ENCODE measurements at regions not wholly inside any gene's neighbourhood (a gene's known extent, or its start where the extent isn't known, plus 50 kb on each side); places are given as distances from the start of the nearest gene placed in this dataset.
"Not testable (repeated sequence)": the region's sequence is repeated elsewhere in the genome, so short reads cannot be mapped to it uniquely, and the experiment has no call there.

DNA sequence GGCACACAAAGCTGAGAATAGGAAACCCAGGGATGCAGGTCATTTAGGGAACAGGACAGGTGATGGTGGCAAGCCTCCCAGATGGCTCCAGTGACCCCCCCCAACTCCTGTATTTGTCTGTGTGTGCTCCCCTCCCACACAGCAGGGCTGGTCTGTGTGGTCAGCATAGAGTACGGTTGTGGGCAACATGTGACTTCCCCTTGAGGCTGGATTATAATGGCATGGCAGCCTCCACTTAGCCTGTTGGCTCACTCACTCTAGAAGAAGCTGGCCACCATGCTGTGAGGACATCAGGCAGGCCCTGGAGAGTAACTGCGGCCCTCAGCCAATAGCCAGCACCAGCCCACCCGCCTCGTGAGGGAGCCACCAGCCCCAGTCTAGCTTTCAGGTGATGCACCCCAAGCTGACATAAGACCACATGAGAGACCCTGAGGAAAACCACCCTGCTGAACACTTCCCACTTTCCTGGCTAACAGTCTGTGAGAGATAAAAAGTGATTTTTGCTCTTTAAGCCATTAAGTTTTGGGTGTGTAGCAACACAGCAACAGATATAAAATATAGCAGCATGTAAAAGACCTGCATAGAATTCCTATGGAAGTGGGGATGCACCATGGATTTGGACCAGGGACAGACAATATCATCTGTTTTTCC, 151.3 kb downstream of the LAT start:
- H3K4me1 ChIP-seq; DNase-seq; H3K4me3 ChIP-seq; H3K9me3 ChIP-seq (replicated peaks); H3K27me3 ChIP-seq; H3K36me3 ChIP-seq; H3K27ac ChIP-seq: not testable (repeated sequence)

DNA sequence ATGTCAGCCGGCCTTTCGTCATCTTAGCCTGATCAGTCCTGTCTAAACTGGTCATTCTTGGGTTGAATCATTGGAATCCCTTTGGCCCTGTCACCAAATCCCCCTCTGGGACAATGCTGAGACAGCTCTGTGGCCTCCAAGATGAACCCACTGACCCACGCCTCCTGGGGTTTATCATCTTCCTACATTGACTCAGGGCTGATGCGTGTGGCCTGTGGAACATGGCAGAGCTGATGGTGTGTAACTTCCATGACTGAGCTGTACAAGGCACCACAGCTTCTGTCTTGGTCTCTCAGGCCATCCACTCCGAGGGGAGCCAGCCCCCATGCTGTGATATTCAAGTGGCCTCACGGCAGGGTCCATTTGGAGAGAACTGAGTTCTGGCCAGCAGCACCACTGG, 150.2 kb downstream of the LAT start:
- not testable (repeated sequence) for H3K27me3 ChIP-seq; H3K9me3 ChIP-seq (replicated peaks); H3K4me3 ChIP-seq; H3K4me1 ChIP-seq; H3K36me3 ChIP-seq; H3K27ac ChIP-seq; DNase-seq

DNA sequence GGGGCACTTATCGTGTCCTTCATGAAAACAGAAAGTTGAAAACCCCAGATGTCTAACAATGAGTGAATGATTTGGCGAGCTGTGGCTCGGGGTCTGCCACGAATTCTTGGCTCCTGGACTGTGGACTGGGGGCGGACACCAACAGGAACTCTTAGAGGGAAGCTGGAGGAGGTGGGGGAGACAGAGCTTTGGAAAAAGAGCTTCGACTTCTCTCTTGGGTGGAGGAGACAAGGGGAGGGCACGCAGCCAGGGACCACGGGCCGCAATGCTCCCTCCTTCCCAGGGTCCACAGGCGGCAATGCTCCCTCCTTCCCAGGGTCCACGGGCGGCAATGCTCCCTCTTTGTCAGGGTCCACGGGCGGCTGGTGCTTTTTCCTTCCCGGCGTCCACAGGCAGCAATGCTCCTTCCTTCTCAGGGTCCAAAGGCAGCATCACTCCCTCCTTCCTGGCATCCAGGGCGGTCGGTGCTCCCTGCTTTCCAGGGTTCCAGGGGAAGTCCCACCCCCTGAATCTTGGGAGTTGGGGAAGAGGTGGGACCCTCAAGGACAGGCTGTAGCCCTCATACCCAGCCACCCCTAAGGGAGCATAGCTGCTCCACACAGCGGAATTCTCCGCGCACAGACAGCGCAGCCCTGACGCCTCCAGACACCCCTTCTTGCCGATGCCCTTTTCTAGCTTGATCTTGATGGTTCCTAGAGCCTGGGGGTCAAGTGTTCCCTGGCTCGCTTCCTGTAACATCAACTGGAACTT, 149.0 kb downstream of the LAT start:
- not testable (repeated sequence) for H3K4me1 ChIP-seq; DNase-seq; H3K36me3 ChIP-seq; H3K27ac ChIP-seq; H3K9me3 ChIP-seq (replicated peaks); H3K27me3 ChIP-seq; H3K4me3 ChIP-seq

DNA sequence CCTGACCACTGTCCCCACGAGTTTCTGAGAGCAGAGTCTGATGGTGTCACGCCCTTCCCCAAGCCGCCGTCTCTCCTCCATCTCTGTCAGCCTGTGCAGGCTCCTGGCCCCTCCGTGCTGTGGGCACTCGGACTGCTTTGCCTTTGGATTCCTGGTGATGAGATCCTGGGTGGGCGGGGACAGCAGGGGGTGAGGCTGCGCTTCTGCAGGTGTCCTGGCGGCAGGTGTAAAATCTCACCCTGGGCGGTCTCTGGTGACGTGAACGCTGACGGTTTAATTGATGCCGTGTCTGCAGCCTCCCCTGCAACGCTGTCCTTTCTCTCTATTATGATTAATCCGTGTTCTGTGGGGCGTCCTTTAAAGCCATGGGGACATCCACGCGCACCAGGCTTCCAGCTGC, 148.0 kb downstream of the LAT start:
- not testable (repeated sequence) for H3K4me1 ChIP-seq; H3K27me3 ChIP-seq; H3K9me3 ChIP-seq (replicated peaks); DNase-seq; H3K36me3 ChIP-seq; H3K27ac ChIP-seq; H3K4me3 ChIP-seq

DNA sequence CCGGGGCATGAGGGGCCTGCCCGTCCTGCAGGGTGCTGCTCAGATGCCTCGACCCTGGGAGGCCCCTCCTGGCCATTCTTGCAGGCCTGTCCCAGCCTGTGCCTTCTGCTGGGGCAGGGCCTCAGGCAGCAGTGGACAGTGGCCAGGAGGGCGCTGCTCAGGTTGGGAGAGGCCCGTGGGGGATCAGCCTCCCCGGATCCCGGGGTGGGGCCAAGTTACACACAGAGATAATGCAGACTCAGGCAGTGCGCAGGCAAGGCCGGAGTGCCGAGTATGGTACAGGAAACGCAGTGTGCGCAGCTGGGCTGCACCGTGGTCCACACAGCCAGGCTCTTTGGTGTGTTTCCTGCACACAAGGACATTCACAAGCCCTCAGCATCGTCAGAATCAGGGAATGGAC, 147.6 kb downstream of the LAT start:
- not testable (repeated sequence) for H3K4me1 ChIP-seq; H3K36me3 ChIP-seq; H3K9me3 ChIP-seq (replicated peaks); DNase-seq; H3K27ac ChIP-seq; H3K27me3 ChIP-seq; H3K4me3 ChIP-seq

DNA sequence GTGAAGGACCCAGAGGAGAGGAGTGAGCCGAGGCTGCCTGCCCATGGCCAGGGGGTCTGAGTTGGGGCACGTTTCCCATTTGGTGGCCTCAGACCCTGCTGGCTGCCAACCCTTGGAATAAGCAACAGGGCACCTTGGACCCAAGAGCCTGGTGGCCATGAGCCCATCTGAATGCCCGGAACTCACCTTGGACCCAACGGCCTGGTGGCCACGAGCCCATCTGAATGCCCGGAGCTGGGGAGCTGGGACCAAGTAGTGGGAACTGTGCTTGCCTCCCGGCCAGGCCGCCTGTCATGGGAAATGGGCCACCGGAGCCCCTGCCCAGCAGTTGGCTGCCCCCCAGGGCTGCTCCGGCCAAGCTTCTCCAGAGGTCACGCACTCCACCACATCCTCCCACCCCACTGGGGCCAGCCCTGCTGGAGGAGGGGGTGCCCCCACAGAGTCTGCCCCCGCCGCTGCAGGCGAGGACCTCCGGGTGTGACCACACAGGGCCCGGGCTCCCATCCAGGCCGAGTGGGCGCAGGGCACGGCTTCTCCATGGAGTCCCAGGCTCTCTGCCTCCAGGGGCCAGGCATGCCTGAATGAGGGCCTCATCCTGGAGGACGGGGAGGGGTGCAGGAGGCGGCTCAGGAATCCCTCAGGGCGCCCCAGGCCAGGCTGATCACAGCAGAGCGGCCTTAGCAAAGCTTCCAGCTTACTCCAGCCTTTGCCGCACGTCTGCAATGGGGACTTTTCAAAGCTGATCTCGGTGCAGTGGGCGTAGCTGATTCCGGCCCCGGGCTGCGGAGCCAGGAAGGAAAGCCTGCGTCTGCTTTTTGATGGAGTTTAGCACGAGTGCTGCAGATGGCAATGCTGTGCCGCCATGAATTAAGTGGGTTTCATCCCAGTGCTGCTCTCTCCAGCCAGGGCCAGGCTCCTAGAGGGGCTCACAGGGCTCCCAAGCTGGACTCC, 146.3 kb downstream of the LAT start:
- not testable (repeated sequence) for DNase-seq; H3K27ac ChIP-seq; H3K9me3 ChIP-seq (replicated peaks); H3K4me3 ChIP-seq; H3K27me3 ChIP-seq; H3K4me1 ChIP-seq; H3K36me3 ChIP-seq

DNA sequence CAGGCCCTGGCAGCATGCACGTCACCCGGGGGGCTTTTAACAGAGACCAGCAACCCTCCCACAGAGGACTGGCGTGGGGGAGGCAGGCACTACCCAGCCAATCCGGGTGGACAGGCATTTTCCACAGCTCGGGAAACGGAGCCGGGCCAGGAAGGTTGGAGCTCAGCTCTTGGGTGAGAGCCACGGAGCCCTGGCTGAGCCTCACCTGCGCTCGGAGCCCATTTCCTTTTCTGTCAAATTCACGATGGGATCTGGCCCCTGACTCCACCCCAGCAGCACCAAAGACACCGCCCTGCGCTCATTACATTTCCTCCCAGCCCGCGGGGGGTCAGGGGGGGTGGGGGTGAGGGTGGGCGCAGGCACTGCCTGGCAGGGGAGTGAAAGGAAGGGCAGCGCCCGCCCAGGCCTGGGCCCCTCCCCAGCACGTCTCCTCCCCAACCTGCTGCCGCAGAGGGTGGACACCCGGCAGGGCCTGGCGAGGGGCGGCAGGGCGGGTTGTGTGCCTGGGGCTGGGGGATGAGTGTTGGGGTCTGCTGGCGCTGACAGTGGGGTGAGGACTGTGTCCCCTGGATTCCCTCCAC, 145.4 kb downstream of the LAT start:
- H3K27ac ChIP-seq, H3K4me1 ChIP-seq: not testable (repeated sequence)

DNA sequence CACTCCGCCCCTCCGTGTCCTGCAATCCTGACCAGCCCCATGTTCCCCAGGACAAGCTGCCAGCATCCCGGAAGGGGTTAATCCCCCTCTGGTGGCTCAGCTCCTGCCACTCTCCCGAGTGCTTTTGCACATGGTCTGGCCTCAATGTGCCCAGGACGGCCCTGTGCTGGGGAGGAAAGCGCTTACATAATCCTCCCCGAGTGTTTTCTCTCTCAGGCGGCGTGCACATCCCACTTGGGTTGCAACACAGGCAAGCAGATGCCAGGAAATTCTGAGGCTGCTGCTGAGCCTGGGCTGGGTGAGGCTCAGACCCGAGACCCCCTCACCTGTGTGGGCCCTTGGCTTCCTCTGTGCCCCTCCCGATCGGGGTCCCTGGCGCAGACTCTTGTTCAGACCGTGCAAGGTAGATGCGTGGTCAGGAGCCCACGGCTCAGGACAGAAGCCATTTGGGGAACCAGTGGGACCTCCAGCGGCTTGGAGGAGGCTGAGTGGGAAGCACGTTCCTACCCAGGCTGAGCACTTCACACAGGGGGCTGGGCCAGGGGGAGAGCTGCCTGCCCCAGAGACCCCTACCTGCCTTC, 144.7 kb downstream of the LAT start:
- H3K27ac ChIP-seq; DNase-seq; H3K4me1 ChIP-seq; H3K9me3 ChIP-seq (replicated peaks); H3K27me3 ChIP-seq; H3K4me3 ChIP-seq; H3K36me3 ChIP-seq: not testable (repeated sequence)

More for the DNA sequence above, 145.4 kb downstream of the LAT start:
- not testable (repeated sequence) for H3K4me3 ChIP-seq; DNase-seq; H3K36me3 ChIP-seq; H3K27me3 ChIP-seq; H3K9me3 ChIP-seq (replicated peaks)

DNA sequence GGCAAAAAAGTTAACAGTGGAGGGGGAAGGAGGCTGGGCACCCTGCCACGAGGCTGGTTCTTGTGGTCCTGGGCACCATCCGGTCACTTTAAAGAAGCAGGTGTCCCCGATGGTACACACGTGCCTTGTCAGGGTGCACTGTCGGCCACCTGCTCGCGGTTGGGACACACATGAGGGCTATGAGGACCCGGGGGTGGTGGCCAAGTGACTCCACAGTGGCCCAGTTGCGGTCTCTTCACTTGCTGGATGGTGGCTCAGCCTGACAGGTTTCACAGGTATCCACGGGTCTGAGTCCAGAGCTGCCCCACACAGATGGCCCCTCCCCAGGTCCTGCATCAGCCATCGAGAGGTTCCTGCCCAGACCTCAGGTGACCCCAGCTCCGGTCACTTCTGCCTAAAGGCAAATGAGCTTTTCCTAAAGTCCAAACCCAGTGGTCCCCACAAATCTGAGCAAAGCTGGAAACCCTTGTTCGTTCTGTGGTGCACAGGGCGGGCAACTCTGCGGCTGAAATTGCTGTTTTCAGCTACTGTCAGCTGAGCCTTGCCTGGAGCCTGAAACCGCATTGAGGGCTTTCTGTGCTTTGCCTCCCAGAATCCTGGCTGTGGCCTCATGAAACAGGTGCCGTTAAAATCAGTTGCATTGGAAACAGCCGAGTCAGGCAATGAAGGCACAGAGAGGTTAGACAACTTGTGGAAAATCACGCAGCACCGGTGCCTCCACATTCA, 144.0 kb downstream of the LAT start:
- not testable (repeated sequence) for H3K36me3 ChIP-seq; H3K27ac ChIP-seq; H3K4me3 ChIP-seq; H3K27me3 ChIP-seq; DNase-seq; H3K4me1 ChIP-seq; H3K9me3 ChIP-seq (replicated peaks)

DNA sequence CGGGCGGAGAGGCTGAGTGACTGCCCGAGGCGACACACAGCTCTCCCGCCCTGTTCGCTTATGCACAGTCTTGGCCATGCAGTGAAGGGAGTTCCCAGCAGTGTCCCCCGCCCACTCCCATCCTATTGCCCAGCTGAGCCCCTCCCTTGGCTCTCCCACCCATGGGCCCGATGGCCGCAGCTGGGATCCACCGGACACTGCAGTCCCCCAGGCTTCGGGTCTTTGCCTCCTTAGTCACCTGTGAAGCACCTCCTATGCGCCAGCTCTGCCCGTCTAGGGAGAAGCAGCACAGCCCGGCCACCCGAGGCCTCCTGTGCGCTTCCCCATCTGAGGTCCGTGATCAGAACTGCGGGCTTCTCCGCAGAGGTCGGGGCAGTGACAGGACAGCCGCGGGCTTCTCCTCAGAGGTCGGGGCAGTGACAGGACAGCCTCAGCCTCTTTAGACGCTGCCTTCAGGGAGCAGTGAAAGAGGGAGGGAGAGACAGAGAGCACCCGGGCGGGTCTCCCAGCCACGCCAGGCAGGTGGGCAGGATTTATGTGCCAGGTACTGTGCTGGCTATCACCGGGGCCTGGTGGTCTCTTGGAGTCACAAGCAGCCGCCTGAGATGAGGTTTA, 143.1 kb downstream of the LAT start:
- not testable (repeated sequence) for H3K36me3 ChIP-seq; H3K27me3 ChIP-seq; H3K4me1 ChIP-seq; H3K4me3 ChIP-seq; DNase-seq; H3K27ac ChIP-seq; H3K9me3 ChIP-seq (replicated peaks)

DNA sequence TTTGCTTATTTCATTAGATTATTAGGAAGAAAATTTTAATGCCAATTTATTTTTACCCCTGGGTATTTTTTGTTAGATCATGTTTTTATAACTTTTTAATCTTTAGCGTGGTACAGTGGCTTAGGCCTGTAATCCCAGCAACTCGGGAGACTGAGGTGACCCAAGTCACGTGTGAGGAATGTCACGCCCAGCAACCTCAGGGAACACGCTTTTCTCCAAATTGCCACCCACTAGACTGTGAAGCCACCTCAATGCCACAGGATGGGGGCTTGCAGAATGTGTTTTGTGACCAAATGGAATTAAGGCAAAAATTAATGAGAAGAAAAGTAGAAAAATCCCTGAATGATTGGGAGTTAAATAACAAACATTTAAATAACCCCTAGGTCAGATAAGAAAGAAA, 141.8 kb downstream of the LAT start:
- H3K4me1 ChIP-seq = no peaks in the 10 kb centered on the region
- no peaks in the 10 kb centered on the region for H3K36me3 ChIP-seq
- no peak overlapping the region for H3K4me3 ChIP-seq
- DNase-seq = no peak
- H3K27me3 ChIP-seq = no peaks in the 10 kb centered on the region
- H3K27ac ChIP-seq = no peak overlapping the region
- H3K9me3 ChIP-seq (replicated peaks) = no peaks in the 10 kb centered on the region

DNA sequence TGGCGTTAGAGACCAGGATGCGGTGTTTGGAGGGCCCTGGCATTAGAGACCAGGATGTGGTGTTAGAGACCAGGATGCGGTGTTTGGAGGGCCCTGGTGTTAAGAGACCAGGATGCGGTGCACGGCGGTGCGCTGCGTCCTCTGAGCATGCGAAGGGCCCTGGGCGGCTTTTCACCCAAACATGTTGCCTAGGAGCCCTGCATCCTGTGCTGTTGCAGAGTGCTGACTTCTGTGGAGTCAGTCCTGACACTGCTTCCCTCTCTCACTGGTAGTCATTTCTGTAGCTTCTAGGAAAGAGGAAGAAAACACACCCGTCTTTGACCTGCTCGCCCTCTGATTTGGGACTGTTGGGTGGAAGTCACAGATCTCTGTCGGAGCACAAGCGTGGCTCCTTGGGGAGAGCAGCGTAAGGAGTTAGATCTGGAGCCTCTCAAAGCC, 141.2 kb downstream of the LAT start:
- Histone ChIP-seq H3K9me3 (replicated peaks) (no peaks in the 10 kb centered on the region), H3K36me3 (no peaks in the 10 kb centered on the region), H3K4me3 (no peak overlapping the region), H3K4me1 (no peaks in the 10 kb centered on the region), H3K27me3 (no peaks in the 10 kb centered on the region), H3K27ac (no peak overlapping the region)
- DNase-seq = no peak

DNA sequence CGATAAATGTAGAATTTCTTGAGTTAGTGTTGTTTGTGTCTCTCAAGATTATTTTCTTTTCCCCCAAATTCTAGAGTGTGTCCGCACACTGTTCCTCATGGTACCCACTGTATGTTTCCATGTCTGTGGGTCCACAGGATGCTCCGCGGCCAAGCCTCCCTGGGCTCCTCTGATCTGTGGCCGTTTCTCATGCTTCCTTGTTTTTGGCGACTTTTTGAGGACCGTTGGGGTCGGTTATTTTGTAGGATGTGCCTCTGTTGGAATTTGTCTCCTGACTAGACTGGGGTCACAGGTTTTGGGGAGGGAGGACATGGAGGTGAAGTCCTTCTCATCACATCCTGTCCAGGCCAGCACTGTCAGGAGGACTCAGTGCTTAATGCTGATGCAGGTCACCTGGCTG, 140.0 kb downstream of the LAT start:
- no peaks in the 10 kb centered on the region for H3K36me3 ChIP-seq
- H3K27ac ChIP-seq = no peak overlapping the region
- no peak for DNase-seq
- H3K27me3 ChIP-seq = no peaks in the 10 kb centered on the region
- no peaks in the 10 kb centered on the region for H3K9me3 ChIP-seq (replicated peaks)
- H3K4me3 ChIP-seq = no peak overlapping the region
- H3K4me1 ChIP-seq = no peaks in the 10 kb centered on the region

DNA sequence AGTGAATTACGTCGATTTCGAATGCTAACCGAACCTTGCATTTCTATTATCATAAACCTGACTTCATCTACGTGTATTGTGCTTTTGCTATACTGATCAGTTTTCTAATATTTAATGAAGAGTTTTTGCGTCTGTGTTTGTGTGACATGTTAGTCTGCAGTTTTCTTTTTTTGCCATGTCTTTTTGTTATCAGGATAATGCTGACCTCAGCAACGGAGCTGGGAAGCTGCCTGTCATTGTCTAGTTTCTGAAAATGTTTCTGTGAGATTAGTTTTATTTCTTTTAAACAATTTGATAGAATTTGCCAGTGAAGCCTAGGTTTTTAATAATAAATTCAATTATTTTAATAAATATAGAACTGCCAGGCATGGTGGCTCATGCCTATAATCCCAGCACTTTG, 139.3 kb downstream of the LAT start:
- H3K27ac ChIP-seq; DNase-seq; H3K36me3 ChIP-seq; H3K4me1 ChIP-seq; H3K4me3 ChIP-seq; H3K27me3 ChIP-seq; H3K9me3 ChIP-seq (replicated peaks): not testable (repeated sequence)
